K562 (cell line): ENCODE measurements at regions not wholly inside any gene's neighbourhood (a gene's known extent, or its start where the extent isn't known, plus 50 kb on each side); places are given as distances from the start of the nearest gene placed in this dataset.

ENCODE experiments used
- ARHGAP35 ChIP-seq: fragments of 450-650 bp; IDR thresholded peaks from 2 replicates; pipeline ENCODE4 v1.6.1; 2018; ENCODE audit not compliant: partially characterized antibody
- BHLHE40 ChIP-seq: IDR thresholded peaks from 2 replicates; pipeline ENCODE4 v1.6.1; 2011; ENCODE audit warnings: low read length, improper control_type of control experiment
- CHD2 ChIP-seq: IDR thresholded peaks from 2 replicates; pipeline ENCODE4 v1.6.1; 2011; ENCODE audit warnings: low read depth, low read length
- EP300 ChIP-seq: IDR thresholded peaks from 2 replicates; pipeline ENCODE4 v1.6.1; 2012; ENCODE audit warnings: low read length, improper control_type of control experiment
- RFX7 ChIP-seq: fragments of 250-450 bp; sonication (Bioruptor Pico); IDR thresholded peaks from 2 replicates; pipeline ENCODE4 v1.5.1; 2021; ENCODE audit warnings: mild to moderate bottlenecking
- SRSF9 ChIP-seq: fragments of 200-400 bp; formaldehyde crosslinking; IDR thresholded peaks from 2 replicates; pipeline ENCODE4 v1.6.1; 2017; ENCODE audit warnings: low read depth, low read length, borderline replicate concordance
- ZNF707 ChIP-seq: fragments of 250-450 bp; sonication (Bioruptor Pico); conservative IDR thresholded peaks from 2 replicates; pipeline ENCODE4 v1.8.0; 2022; ENCODE audit warnings: inconsistent platforms, mild to moderate bottlenecking, moderate library complexity
- ZNF717 ChIP-seq: fragments of 250-450 bp; sonication (Bioruptor Pico); IDR thresholded peaks from 2 replicates; pipeline ENCODE4 v1.5.0; 2021
- TF ChIP-seq, protein P1 (sequence below): fragments of 450-650 bp; IDR thresholded peaks from 2 replicates; pipeline ENCODE4 v1.6.1; 2017; ENCODE audit warnings: antibody characterized with exemption, mild to moderate bottlenecking
- TF ChIP-seq, protein P2 (sequence below): sonication (generic); formaldehyde crosslinking; IDR thresholded peaks from 2 replicates; pipeline ENCODE4 v1.8.0; 2023; ENCODE audit warnings: mild to moderate bottlenecking, missing genetic modification reagents

DNA sequence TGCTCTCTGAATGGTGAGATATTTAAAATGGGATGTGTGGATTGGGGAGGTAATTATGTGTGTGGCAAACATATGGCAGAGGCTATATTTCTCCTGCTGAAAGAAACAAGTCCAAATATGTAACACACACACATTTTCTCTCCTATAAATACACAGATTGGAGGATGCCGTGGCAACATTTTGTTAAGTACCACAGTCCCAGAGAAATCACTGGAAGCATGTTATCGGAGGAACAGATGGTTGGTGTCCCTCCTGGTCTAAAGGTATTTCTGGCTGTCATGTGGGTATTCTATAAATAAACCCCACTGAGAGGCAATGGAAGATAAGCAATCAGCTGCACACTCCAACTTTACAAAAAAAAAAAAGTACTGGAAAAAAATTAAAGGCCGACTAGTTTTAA lies 528.3 kb upstream of the BOD1L1 start:
- TF ChIP-seq ARHGAP35 (no peak), RFX7 (no peak), ZNF707 (CRISPR knock-in tag) (no peak), ZNF717 (no peak), SRSF9 (no peak), CHD2 (no peak), EP300 (no peak), BHLHE40 (no peak)
- TF ChIP-seq, protein P1, sequence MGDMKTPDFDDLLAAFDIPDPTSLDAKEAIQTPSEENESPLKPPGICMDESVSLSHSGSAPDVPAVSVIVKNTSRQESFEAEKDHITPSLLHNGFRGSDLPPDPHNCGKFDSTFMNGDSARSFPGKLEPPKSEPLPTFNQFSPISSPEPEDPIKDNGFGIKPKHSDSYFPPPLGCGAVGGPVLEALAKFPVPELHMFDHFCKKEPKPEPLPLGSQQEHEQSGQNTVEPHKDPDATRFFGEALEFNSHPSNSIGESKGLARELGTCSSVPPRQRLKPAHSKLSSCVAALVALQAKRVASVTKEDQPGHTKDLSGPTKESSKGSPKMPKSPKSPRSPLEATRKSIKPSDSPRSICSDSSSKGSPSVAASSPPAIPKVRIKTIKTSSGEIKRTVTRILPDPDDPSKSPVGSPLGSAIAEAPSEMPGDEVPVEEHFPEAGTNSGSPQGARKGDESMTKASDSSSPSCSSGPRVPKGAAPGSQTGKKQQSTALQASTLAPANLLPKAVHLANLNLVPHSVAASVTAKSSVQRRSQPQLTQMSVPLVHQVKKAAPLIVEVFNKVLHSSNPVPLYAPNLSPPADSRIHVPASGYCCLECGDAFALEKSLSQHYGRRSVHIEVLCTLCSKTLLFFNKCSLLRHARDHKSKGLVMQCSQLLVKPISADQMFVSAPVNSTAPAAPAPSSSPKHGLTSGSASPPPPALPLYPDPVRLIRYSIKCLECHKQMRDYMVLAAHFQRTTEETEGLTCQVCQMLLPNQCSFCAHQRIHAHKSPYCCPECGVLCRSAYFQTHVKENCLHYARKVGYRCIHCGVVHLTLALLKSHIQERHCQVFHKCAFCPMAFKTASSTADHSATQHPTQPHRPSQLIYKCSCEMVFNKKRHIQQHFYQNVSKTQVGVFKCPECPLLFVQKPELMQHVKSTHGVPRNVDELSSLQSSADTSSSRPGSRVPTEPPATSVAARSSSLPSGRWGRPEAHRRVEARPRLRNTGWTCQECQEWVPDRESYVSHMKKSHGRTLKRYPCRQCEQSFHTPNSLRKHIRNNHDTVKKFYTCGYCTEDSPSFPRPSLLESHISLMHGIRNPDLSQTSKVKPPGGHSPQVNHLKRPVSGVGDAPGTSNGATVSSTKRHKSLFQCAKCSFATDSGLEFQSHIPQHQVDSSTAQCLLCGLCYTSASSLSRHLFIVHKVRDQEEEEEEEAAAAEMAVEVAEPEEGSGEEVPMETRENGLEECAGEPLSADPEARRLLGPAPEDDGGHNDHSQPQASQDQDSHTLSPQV: no peak
- TF ChIP-seq, protein P2, sequence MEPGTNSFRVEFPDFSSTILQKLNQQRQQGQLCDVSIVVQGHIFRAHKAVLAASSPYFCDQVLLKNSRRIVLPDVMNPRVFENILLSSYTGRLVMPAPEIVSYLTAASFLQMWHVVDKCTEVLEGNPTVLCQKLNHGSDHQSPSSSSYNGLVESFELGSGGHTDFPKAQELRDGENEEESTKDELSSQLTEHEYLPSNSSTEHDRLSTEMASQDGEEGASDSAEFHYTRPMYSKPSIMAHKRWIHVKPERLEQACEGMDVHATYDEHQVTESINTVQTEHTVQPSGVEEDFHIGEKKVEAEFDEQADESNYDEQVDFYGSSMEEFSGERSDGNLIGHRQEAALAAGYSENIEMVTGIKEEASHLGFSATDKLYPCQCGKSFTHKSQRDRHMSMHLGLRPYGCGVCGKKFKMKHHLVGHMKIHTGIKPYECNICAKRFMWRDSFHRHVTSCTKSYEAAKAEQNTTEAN: no peak
